NCI-H226 (cell line): ENCODE measurements at regions not wholly inside any gene's neighbourhood (a gene's known extent, or its start where the extent isn't known, plus 50 kb on each side); places are given as distances from the start of the nearest gene placed in this dataset.
"Not testable (repeated sequence)": the region's sequence is repeated elsewhere in the genome, so short reads cannot be mapped to it uniquely, and the experiment has no call there.

Experiments used
- DNase-seq: peaks from one replicate; pipeline ENCODE4 v3.0.0-alpha.2; 2015

- no peak for DNase-seq
Observed at GRCh38 chr14:105641075-105641937, 114.9 kb downstream of the TMEM121 start.

GRCh38 chr14:105641951-105642350 lies 115.6 kb downstream of the TMEM121 start:
- not testable (repeated sequence) for DNase-seq

GRCh38 chr14:105642486-105642885 lies 116.1 kb downstream of the TMEM121 start:
- not testable (repeated sequence) for DNase-seq

- DNase-seq = not testable (repeated sequence)
Observed at GRCh38 chr14:105643406-105644052, 117.1 kb downstream of the TMEM121 start.

- DNase-seq = not testable (repeated sequence)
Observed at GRCh38 chr14:105644053-105644435, 117.7 kb downstream of the TMEM121 start.

GRCh38 chr14:105644457-105644856 lies 118.1 kb downstream of the TMEM121 start:
- not testable (repeated sequence) for DNase-seq

GRCh38 chr14:105644891-105645290 lies 118.5 kb downstream of the TMEM121 start:
- DNase-seq = not testable (repeated sequence)

- DNase-seq = not testable (repeated sequence)
Observed at GRCh38 chr14:105645389-105645788, 119.0 kb downstream of the TMEM121 start.

- no peak for DNase-seq
Observed at GRCh38 chr14:105646175-105646574, 119.8 kb downstream of the TMEM121 start.

- not testable (repeated sequence) for DNase-seq
Observed at GRCh38 chr14:105646711-105647281, 120.4 kb downstream of the TMEM121 start.

- not testable (repeated sequence) for DNase-seq
Observed at GRCh38 chr14:105647426-105647783, 121.0 kb downstream of the TMEM121 start.

GRCh38 chr14:105647784-105648608 lies 121.6 kb downstream of the TMEM121 start:
- DNase-seq = no peak

- DNase-seq = not testable (repeated sequence)
Observed at GRCh38 chr14:105648609-105649535, 122.5 kb downstream of the TMEM121 start.

GRCh38 chr14:105652317-105652716 lies 125.9 kb downstream of the TMEM121 start:
- DNase-seq = not testable (repeated sequence)

GRCh38 chr14:105653921-105654320 lies 127.5 kb downstream of the TMEM121 start:
- DNase-seq = not testable (repeated sequence)

GRCh38 chr14:105659255-105659654 lies 132.9 kb downstream of the TMEM121 start:
- DNase-seq = not testable (repeated sequence)

- DNase-seq = no peak
Observed at GRCh38 chr14:105659935-105660527, 133.6 kb downstream of the TMEM121 start.

GRCh38 chr14:105660816-105661531 lies 134.6 kb downstream of the TMEM121 start:
- no peak for DNase-seq

- not testable (repeated sequence) for DNase-seq
Observed at GRCh38 chr14:105662043-105662442, 135.7 kb downstream of the TMEM121 start.

- DNase-seq = not testable (repeated sequence)
Observed at GRCh38 chr14:105662592-105662991, 136.2 kb downstream of the TMEM121 start.
